GM23338 (cell line): ENCODE measurements at regions not wholly inside any gene's neighbourhood (a gene's known extent, or its start where the extent isn't known, plus 50 kb on each side); places are given as distances from the start of the nearest gene placed in this dataset.

Experiments
- ATAC-seq: fragments of 200-7000 bp; cut with Tn5 transposase; 3 replicates; pipeline ENCODE4 v1.9.1; 2020
- DNase-seq: peaks from one replicate; pipeline ENCODE4 v3.0.0-alpha.2; 2015; ENCODE audit warnings: low spot score
- H2AFZ ChIP-seq: fragments of 200-600 bp; sonication (generic); 2 replicates; pipeline ENCODE4 v1.8.0; 2016; ENCODE audit warnings: antibody characterized with exemption, mild to moderate bottlenecking, moderate library complexity
- H3F3A ChIP-seq: fragments of 200-600 bp; sonication (generic); replicated peaks from 2 replicates; pipeline ENCODE4 v1.8.0; 2017; ENCODE audit warnings: antibody characterized with exemption, mixed run types, low read depth
- H3K27ac ChIP-seq: fragments of 200-600 bp; sonication (generic); 2 replicates; pipeline ENCODE4 v1.6.1; 2016; ENCODE audit warnings: low read depth
- H3K27me3 ChIP-seq: fragments of 200-600 bp; sonication (generic); 2 replicates; pipeline ENCODE4 v1.8.0; 2016; ENCODE audit warnings: mild to moderate bottlenecking, mixed run types, moderate library complexity; ENCODE audit not compliant: insufficient read depth
- H3K36me3 ChIP-seq: fragments of 200-600 bp; sonication (generic); 2 replicates; pipeline ENCODE4 v1.8.0; 2016; ENCODE audit warnings: mild to moderate bottlenecking; ENCODE audit not compliant: insufficient read depth
- H3K4me1 ChIP-seq: fragments of 200-600 bp; sonication (generic); 2 replicates; pipeline ENCODE4 v1.8.0; 2016; ENCODE audit warnings: mild to moderate bottlenecking, moderate library complexity; ENCODE audit not compliant: insufficient read depth
- H3K4me2 ChIP-seq: fragments of 200-600 bp; sonication (generic); 2 replicates; pipeline ENCODE4 v1.7.1; 2017; ENCODE audit warnings: mixed run types
- H3K4me3 ChIP-seq: fragments of 200-600 bp; sonication (generic); 2 replicates; pipeline ENCODE4 v1.6.1; 2016; ENCODE audit warnings: mixed run types
- H3K79me2 ChIP-seq: fragments of 200-600 bp; sonication (generic); replicated peaks from 2 replicates; pipeline ENCODE4 v1.8.0; 2017; ENCODE audit warnings: mild to moderate bottlenecking; ENCODE audit not compliant: insufficient read depth
- H3K9me2 ChIP-seq: fragments of 200-600 bp; sonication (generic); 2 replicates; pipeline ENCODE4 v1.8.0; 2017; ENCODE audit not compliant: insufficient read depth
- H4K20me1 ChIP-seq: fragments of 200-600 bp; sonication (generic); replicated peaks from 2 replicates; pipeline ENCODE4 v1.8.0; 2017; ENCODE audit warnings: mild to moderate bottlenecking; ENCODE audit not compliant: insufficient read depth
- H3K27ac Mint-ChIP-seq: 2 replicates; pipeline ENCODE4 v1.8.0; 2020; ENCODE audit warnings: inconsistent platforms, mild to moderate bottlenecking, moderate library complexity, mixed read lengths
- H3K27me3 Mint-ChIP-seq: 3 replicates; pipeline ENCODE4 v1.8.0; 2022; ENCODE audit warnings: low read depth, mild to moderate bottlenecking, moderate library complexity, mixed read lengths, inconsistent platforms; ENCODE audit not compliant: insufficient read depth, poor library complexity
- H3K36me3 Mint-ChIP-seq: 3 replicates; pipeline ENCODE4 v1.8.0; 2021; ENCODE audit warnings: low read depth, mild to moderate bottlenecking, inconsistent platforms, moderate library complexity, mixed read lengths
- H3K4me1 Mint-ChIP-seq: 3 replicates; pipeline ENCODE4 v1.8.0; 2020; ENCODE audit warnings: mild to moderate bottlenecking, inconsistent platforms, mixed read lengths
- H3K4me3 Mint-ChIP-seq: 3 replicates; pipeline ENCODE4 v1.8.0; 2021; ENCODE audit warnings: moderate library complexity, mild to moderate bottlenecking, inconsistent platforms, mixed read lengths
- H3K9me3 Mint-ChIP-seq: 3 replicates; pipeline ENCODE4 v1.8.0; 2020; ENCODE audit warnings: moderate library complexity, mild to moderate bottlenecking, inconsistent platforms, mixed read lengths
- CREB1 ChIP-seq: fragments of 250-450 bp; sonication (Bioruptor Pico); IDR thresholded peaks from 2 replicates; pipeline ENCODE4 v1.5.0; 2020; ENCODE audit warnings: low read depth, mild to moderate bottlenecking, moderate library complexity
- CTCF ChIP-seq, 2 experiments: fragments of 200-600 bp in 1 of 2; sonication (generic) in 1 of 2; conservative IDR thresholded peaks; 2 replicates each; pipeline versions ENCODE4 v1.5.1 to v1.6.1; 2016 to 2017; ENCODE audit warnings: antibody characterized with exemption in 2 of 2, low read depth in 2 of 2, mild to moderate bottlenecking in 2 of 2, moderate library complexity in 1 of 2
- ETS1 ChIP-seq: IDR thresholded peaks from 2 replicates; pipeline ENCODE4 v1.6.1; 2016; ENCODE audit warnings: antibody characterized with exemption
- EZH2phosphoT487 ChIP-seq: fragments of 200-600 bp; sonication (generic); IDR thresholded peaks from one replicate; pipeline ENCODE4 v1.8.1; 2018; ENCODE audit warnings: antibody characterized with exemption; ENCODE audit not compliant: unreplicated experiment
- JUNB ChIP-seq: IDR thresholded peaks from one replicate; pipeline ENCODE4 v1.6.1; 2016; ENCODE audit warnings: antibody characterized with exemption; ENCODE audit not compliant: unreplicated experiment
- POLR2AphosphoS5 ChIP-seq: IDR thresholded peaks from 2 replicates; pipeline ENCODE4 v1.6.1; 2016; ENCODE audit warnings: antibody characterized with exemption, low read depth
- STAT1 ChIP-seq: IDR thresholded peaks from one replicate; pipeline ENCODE4 v1.6.1; 2016; ENCODE audit warnings: antibody characterized with exemption; ENCODE audit not compliant: unreplicated experiment
- ZNF462 ChIP-seq: fragments of 250-450 bp; sonication (Bioruptor Pico); IDR thresholded peaks from 2 replicates; pipeline ENCODE4 v1.5.0; 2020; ENCODE audit warnings: mild to moderate bottlenecking, moderate library complexity
- TF ChIP-seq, protein P1 (sequence below): IDR thresholded peaks from one replicate; pipeline ENCODE4 v1.6.1; 2018; ENCODE audit warnings: antibody characterized with exemption; ENCODE audit not compliant: unreplicated experiment

GRCh38 chr3:22977042-22977441 lies 226.1 kb upstream of the UBE2E2 start:
- ATAC-seq (no peak), DNase-seq (no peak)
- Mint-ChIP-seq H3K27ac (no peak overlapping the region), H3K27me3 (no peaks in the 10 kb centered on the region), H3K36me3 (no peaks in the 10 kb centered on the region), H3K4me1 (peaks cover 13% of the 10 kb centered on the region; the same call in 2 of the 3 replicates), H3K9me3 (no peaks in the 10 kb centered on the region; the same call in 2 of the 3 replicates), H3K4me3 (no peak overlapping the region)
- no peaks in the 10 kb centered on the region for H3K4me1 ChIP-seq
- H3K27ac ChIP-seq: no peak overlapping the region
- H3K27me3 ChIP-seq: no peaks in the 10 kb centered on the region
- no peak overlapping the region for H3K4me3 ChIP-seq
- no peaks in the 10 kb centered on the region for H3K79me2 ChIP-seq
- no peaks in the 10 kb centered on the region for H3F3A ChIP-seq
- no peaks in the 10 kb centered on the region for H4K20me1 ChIP-seq
- TF ChIP-seq, protein P1, sequence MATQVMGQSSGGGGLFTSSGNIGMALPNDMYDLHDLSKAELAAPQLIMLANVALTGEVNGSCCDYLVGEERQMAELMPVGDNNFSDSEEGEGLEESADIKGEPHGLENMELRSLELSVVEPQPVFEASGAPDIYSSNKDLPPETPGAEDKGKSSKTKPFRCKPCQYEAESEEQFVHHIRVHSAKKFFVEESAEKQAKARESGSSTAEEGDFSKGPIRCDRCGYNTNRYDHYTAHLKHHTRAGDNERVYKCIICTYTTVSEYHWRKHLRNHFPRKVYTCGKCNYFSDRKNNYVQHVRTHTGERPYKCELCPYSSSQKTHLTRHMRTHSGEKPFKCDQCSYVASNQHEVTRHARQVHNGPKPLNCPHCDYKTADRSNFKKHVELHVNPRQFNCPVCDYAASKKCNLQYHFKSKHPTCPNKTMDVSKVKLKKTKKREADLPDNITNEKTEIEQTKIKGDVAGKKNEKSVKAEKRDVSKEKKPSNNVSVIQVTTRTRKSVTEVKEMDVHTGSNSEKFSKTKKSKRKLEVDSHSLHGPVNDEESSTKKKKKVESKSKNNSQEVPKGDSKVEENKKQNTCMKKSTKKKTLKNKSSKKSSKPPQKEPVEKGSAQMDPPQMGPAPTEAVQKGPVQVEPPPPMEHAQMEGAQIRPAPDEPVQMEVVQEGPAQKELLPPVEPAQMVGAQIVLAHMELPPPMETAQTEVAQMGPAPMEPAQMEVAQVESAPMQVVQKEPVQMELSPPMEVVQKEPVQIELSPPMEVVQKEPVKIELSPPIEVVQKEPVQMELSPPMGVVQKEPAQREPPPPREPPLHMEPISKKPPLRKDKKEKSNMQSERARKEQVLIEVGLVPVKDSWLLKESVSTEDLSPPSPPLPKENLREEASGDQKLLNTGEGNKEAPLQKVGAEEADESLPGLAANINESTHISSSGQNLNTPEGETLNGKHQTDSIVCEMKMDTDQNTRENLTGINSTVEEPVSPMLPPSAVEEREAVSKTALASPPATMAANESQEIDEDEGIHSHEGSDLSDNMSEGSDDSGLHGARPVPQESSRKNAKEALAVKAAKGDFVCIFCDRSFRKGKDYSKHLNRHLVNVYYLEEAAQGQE: no peak
- TF ChIP-seq POLR2AphosphoS5: no peak
- no peak for TF ChIP-seq CTCF (conservative IDR thresholded peaks at IDR 0.05; ENCODE audit: low read depth in 2 of 2)
- no peak for TF ChIP-seq CREB1 (CRISPR knock-in tag)
- TF ChIP-seq EZH2phosphoT487: no peak
- TF ChIP-seq STAT1: no peak
- H3K4me2 ChIP-seq: no peak overlapping the region
- no peaks in the 10 kb centered on the region for H3K9me2 ChIP-seq
- H2AFZ ChIP-seq: no peak overlapping the region
- no peaks in the 10 kb centered on the region for H3K36me3 ChIP-seq

DNA sequence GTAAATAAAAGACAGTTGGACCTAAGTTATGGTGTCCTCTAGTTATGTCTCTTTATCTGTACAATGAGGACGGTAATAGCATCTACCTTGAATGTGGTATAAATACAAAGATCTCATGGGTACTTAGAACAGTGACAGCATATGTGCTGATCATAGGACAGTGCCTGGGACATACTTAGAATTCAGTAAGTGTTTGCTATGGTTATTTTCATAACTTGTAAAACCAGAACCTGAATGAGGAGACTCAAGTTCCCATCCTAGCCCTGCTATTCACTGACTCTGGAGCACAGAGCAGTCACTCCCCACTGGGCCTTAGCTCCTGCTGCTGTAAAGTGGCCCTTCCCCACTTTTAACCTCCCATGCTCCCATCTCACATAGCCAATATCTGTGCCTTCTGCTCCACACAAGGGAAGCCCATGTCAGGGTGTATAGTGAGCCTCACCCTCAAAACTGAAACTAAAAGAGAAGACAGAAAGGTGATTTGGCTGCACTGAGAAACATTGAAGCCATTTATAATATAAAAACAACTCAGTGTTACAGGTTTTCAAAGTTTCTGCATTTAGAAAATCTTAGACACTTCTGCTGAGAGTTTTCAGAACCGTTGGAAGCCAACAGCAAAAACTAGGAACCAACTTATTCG lies 225.4 kb upstream of the UBE2E2 start:
- peaks cover 15% of the 10 kb centered on the region; the same call in 2 of the 3 replicates for H3K4me1 Mint-ChIP-seq
- no peak for DNase-seq
- H3K27me3 Mint-ChIP-seq: no peaks in the 10 kb centered on the region
- no peak overlapping the region for H3K27ac ChIP-seq
- H3K36me3 ChIP-seq: no peaks in the 10 kb centered on the region
- no peaks in the 10 kb centered on the region for H3K79me2 ChIP-seq
- no peaks in the 10 kb centered on the region for H3K4me1 ChIP-seq
- no peaks in the 10 kb centered on the region for H3F3A ChIP-seq
- H2AFZ ChIP-seq: no peak overlapping the region
- H3K27me3 ChIP-seq: no peaks in the 10 kb centered on the region
- H3K27ac Mint-ChIP-seq: no peak overlapping the region
- no peak overlapping the region for H3K4me3 Mint-ChIP-seq
- ATAC-seq: no peak
- H3K9me2 ChIP-seq: no peaks in the 10 kb centered on the region
- H3K36me3 Mint-ChIP-seq: no peaks in the 10 kb centered on the region
- H3K9me3 Mint-ChIP-seq: no peaks in the 10 kb centered on the region; the same call in 2 of the 3 replicates
- H4K20me1 ChIP-seq: no peaks in the 10 kb centered on the region
- no peak overlapping the region for H3K4me2 ChIP-seq
- H3K4me3 ChIP-seq: no peak overlapping the region
- TF ChIP-seq ZNF462 (CRISPR knock-in tag) (no peak), EZH2phosphoT487 (no peak), JUNB (no peak), ETS1 (no peak)
